ENCODE measurements at regions not wholly inside any gene's neighbourhood (a gene's known extent, or its start where the extent isn't known, plus 50 kb on each side); places are given as distances from the start of the nearest gene placed in this dataset.

GRCh38 chr5:115723220-115723619 is 93.2 kb downstream of the CDO1 start:
- Mint-ChIP-seq H3K9me3 (ENCODE audit: low read depth) (peaks cover 5% of the 10 kb centered on the region), H3K36me3 (ENCODE audit: low read depth) (peaks cover 3% of the 10 kb centered on the region)
- DNase-seq (ENCODE audit: low spot score), result no peak

DNA sequence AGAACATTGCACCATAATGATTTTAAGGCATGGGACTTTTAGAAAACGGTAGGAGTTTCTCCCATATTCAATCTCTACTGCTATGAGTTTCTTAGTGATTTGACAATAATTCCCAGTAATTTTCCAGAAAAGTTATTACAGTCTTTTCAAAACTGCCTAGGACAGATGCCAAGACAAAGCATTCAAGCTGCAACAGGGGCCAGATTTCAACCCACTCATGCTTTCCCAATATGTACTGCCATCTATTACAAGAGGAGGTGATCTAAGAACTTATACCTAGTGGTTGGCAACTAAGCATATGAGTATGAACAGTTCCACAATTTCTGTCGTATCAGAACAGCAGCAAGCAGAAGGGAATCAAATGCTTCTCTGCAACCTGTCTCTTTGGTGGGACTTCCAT is 95.1 kb upstream of the TMED7 start:
- Mint-ChIP-seq H3K36me3 (ENCODE audit: low read depth) (no peaks in the 10 kb centered on the region), H3K9me3 (ENCODE audit: low read depth) (no peaks in the 10 kb centered on the region), H3K4me1 (ENCODE audit: low read depth) (peaks cover 13% of the 10 kb centered on the region), H3K27me3 (ENCODE audit: low read depth) (peaks cover 9% of the 10 kb centered on the region), H3K27ac (ENCODE audit: unreplicated experiment) (no peak overlapping the region), H3K4me3 (ENCODE audit: unreplicated experiment) (no peak overlapping the region)
- no peak for DNase-seq (ENCODE audit: low spot score)
- TF ChIP-seq CTCF (IDR thresholded peaks at IDR 0.05), result no peak

More at GRCh38 chr5:115723220-115723619, 93.2 kb downstream of the CDO1 start:
- no peak for TF ChIP-seq CTCF (IDR thresholded peaks at IDR 0.05)
- Mint-ChIP-seq H3K4me3 (ENCODE audit: unreplicated experiment) (no peak overlapping the region), H3K27me3 (ENCODE audit: low read depth) (peaks cover 8% of the 10 kb centered on the region), H3K27ac (ENCODE audit: unreplicated experiment) (no peak overlapping the region), H3K4me1 (ENCODE audit: low read depth) (peaks cover 13% of the 10 kb centered on the region)

GRCh38 chr5:115718927-115719326 is 93.1 kb upstream of the TMED7 start:
- no peaks in the 10 kb centered on the region for H3K36me3 Mint-ChIP-seq (ENCODE audit: low read depth)
- DNase-seq (ENCODE audit: low spot score), result no peak
- peaks cover 13% of the 10 kb centered on the region for H3K4me1 Mint-ChIP-seq (ENCODE audit: low read depth)
- no peaks in the 10 kb centered on the region for H3K9me3 Mint-ChIP-seq (ENCODE audit: low read depth)
- TF ChIP-seq CTCF (IDR thresholded peaks at IDR 0.05), result no peak
- H3K27me3 Mint-ChIP-seq (ENCODE audit: low read depth), result peaks cover 11% of the 10 kb centered on the region
- no peak overlapping the region for H3K4me3 Mint-ChIP-seq (ENCODE audit: unreplicated experiment)
- H3K27ac Mint-ChIP-seq (ENCODE audit: unreplicated experiment), result no peak overlapping the region

DNA sequence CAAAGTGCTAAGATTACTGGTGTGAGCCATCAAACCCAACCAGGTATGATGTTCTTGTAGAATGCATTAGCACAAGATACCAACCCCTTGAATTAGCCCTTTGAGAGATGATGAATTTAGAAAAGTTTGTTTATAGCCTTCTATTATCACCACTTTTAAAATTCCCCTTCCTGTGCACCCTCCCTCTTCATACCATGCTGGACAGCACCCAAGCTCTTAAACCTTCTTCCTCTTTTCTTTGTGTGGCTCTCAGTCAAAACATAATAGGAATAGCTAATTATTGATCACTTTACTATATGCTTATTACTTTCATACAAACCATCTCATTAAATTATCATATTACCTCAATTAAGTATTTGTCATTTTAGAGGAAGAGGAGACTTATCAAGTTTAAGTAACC is 87.6 kb upstream of the TMED7 start:
- Mint-ChIP-seq H3K4me3 (ENCODE audit: unreplicated experiment) (no peak overlapping the region), H3K27me3 (ENCODE audit: low read depth) (peaks cover 9% of the 10 kb centered on the region), H3K36me3 (ENCODE audit: low read depth) (no peaks in the 10 kb centered on the region), H3K27ac (ENCODE audit: unreplicated experiment) (no peak overlapping the region), H3K4me1 (ENCODE audit: low read depth) (no peaks in the 10 kb centered on the region), H3K9me3 (ENCODE audit: low read depth) (peaks cover 10% of the 10 kb centered on the region)
- no peak for TF ChIP-seq CTCF (IDR thresholded peaks at IDR 0.05)
- no peak for DNase-seq (ENCODE audit: low spot score)

DNA sequence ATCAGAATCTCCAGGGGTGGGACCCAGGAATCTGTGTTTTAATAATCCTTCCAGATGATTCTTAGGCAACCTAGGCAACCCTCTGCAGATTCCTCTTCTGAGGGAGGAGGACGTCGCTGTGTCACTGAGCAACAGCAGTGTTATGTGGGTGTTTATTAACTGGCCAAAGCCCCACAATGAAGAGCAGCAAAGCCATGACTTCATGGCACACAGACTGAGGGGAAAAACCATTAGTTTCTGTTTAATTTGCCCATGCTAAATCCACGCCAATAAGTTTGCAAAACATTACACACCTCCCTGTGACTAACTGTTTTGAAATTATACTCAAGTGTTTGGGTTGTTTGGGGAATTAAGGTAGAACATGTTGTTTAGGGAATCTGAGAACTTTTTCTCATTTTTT is 83.7 kb upstream of the TMED7 start:
- no peak overlapping the region for H3K27ac Mint-ChIP-seq (ENCODE audit: unreplicated experiment)
- no peak overlapping the region for H3K4me3 Mint-ChIP-seq (ENCODE audit: unreplicated experiment)
- H3K36me3 Mint-ChIP-seq (ENCODE audit: low read depth), result no peaks in the 10 kb centered on the region
- no peaks in the 10 kb centered on the region for H3K4me1 Mint-ChIP-seq (ENCODE audit: low read depth)
- H3K9me3 Mint-ChIP-seq (ENCODE audit: low read depth), result peaks cover 10% of the 10 kb centered on the region
- DNase-seq (ENCODE audit: low spot score), result no peak
- H3K27me3 Mint-ChIP-seq (ENCODE audit: low read depth), result peaks cover 8% of the 10 kb centered on the region
- TF ChIP-seq CTCF (IDR thresholded peaks at IDR 0.05), result no peak
